Putamen (tissue), 1 donor: ENCODE measurements at regions not wholly inside any gene's neighbourhood (a gene's known extent, or its start where the extent isn't known, plus 50 kb on each side); places are given as distances from the start of the nearest gene placed in this dataset.
"Not testable (repeated sequence)": the region's sequence is repeated elsewhere in the genome, so short reads cannot be mapped to it uniquely, and the experiment has no call there.

ENCODE experiments used
- DNase-seq: peaks from one replicate; pipeline ENCODE4 v3.0.0-alpha.2; 2016; ENCODE audit warnings: low spot score

- not testable (repeated sequence) for DNase-seq
Measured at GRCh38 chr7:35853194-35853593, 52.3 kb downstream of the SEPTIN7 start.

- DNase-seq, result peak; percentile 78
Measured at GRCh38 chr7:35854311-35854710, 53.5 kb downstream of the SEPTIN7 start.

- DNase-seq, result no peak
Measured at GRCh38 chr7:35856175-35856574, 55.3 kb downstream of the SEPTIN7 start.

GRCh38 chr7:35860664-35861063, 59.8 kb downstream of the SEPTIN7 start:
- no peak for DNase-seq

- DNase-seq, result no peak
Measured at GRCh38 chr7:35865287-35865686, 64.4 kb downstream of the SEPTIN7 start.

GRCh38 chr7:35866186-35866585, 65.3 kb downstream of the SEPTIN7 start:
- DNase-seq, result no peak

- not testable (repeated sequence) for DNase-seq
Measured at GRCh38 chr7:35869117-35869516, 68.3 kb downstream of the SEPTIN7 start.

GRCh38 chr7:35869810-35870209, 69.0 kb downstream of the SEPTIN7 start:
- DNase-seq, result no peak

GRCh38 chr7:35871856-35872255, 71.0 kb downstream of the SEPTIN7 start:
- DNase-seq, result no peak

- no peak for DNase-seq
Measured at GRCh38 chr7:35874886-35875285, 74.0 kb downstream of the SEPTIN7 start.

- DNase-seq, result no peak
Measured at GRCh38 chr7:35875292-35875691, 74.4 kb downstream of the SEPTIN7 start.

- DNase-seq, result no peak
Measured at GRCh38 chr7:35878351-35878750, 77.5 kb downstream of the SEPTIN7 start.

GRCh38 chr7:35887430-35887829, 86.6 kb downstream of the SEPTIN7 start:
- DNase-seq, result not testable (repeated sequence)

- no peak for DNase-seq
Measured at GRCh38 chr7:35889001-35889400, 88.1 kb downstream of the SEPTIN7 start.

- no peak for DNase-seq
Measured at GRCh38 chr7:35889870-35890269, 89.0 kb downstream of the SEPTIN7 start.

- DNase-seq, result no peak
Measured at GRCh38 chr7:35891004-35891830, 90.4 kb downstream of the SEPTIN7 start.

- DNase-seq, result no peak
Measured at GRCh38 chr7:35893649-35894048, 92.8 kb downstream of the SEPTIN7 start.

GRCh38 chr7:35894721-35895120, 93.9 kb downstream of the SEPTIN7 start:
- DNase-seq, result no peak

- DNase-seq, result no peak
Measured at GRCh38 chr7:35900651-35901050, 99.8 kb downstream of the SEPTIN7 start.

- no peak for DNase-seq
Measured at GRCh38 chr7:35905555-35905954, 104.7 kb downstream of the SEPTIN7 start.

- DNase-seq, result peak; percentile 77
Measured at GRCh38 chr7:35906191-35906908, 105.5 kb downstream of the SEPTIN7 start.

- DNase-seq, result peak; percentile 73
Measured at GRCh38 chr7:35908331-35909216, 107.7 kb downstream of the SEPTIN7 start.
